Hepatocyte (in vitro differentiated cells): ENCODE measurements at regions not wholly inside any gene's neighbourhood (a gene's known extent, or its start where the extent isn't known, plus 50 kb on each side); places are given as distances from the start of the nearest gene placed in this dataset.

Source experiments
- DNase-seq: peaks from one replicate; pipeline ENCODE4 v3.0.0-alpha.2; 2016; ENCODE audit warnings: low spot score
- H2AFZ ChIP-seq: fragments of 200-600 bp; sonication (generic); 2 replicates; pipeline ENCODE4 v1.6.0; 2016; ENCODE audit warnings: antibody characterized with exemption, mild to moderate bottlenecking
- H3K27ac ChIP-seq: fragments of 200-600 bp; sonication (generic); 2 replicates; pipeline ENCODE4 v1.5.1; 2016; ENCODE audit warnings: mild to moderate bottlenecking
- H3K27me3 ChIP-seq: fragments of 200-600 bp; sonication (generic); 2 replicates; pipeline ENCODE4 v1.6.1; 2016
- H3K36me3 ChIP-seq: fragments of 200-600 bp; sonication (generic); replicated peaks from 2 replicates; pipeline ENCODE4 v1.5.1; 2016; ENCODE audit warnings: low read depth; ENCODE audit not compliant: insufficient read depth
- H3K4me1 ChIP-seq: fragments of 200-600 bp; sonication (generic); 2 replicates; pipeline ENCODE4 v1.5.1; 2016; ENCODE audit warnings: mild to moderate bottlenecking, moderate library complexity; ENCODE audit not compliant: insufficient read depth
- H3K4me2 ChIP-seq: fragments of 200-600 bp; sonication (generic); 2 replicates; pipeline ENCODE4 v1.6.0; 2016
- H3K4me3 ChIP-seq: fragments of 200-600 bp; sonication (generic); 2 replicates; pipeline ENCODE4 v1.5.1; 2016; ENCODE audit warnings: mild to moderate bottlenecking
- H3K79me2 ChIP-seq: fragments of 200-600 bp; sonication (generic); 2 replicates; pipeline ENCODE4 v1.6.0; 2017; ENCODE audit warnings: mild to moderate bottlenecking
- H3K9me2 ChIP-seq: fragments of 200-600 bp; sonication (generic); replicated peaks from 2 replicates; pipeline ENCODE4 v1.6.0; 2017; ENCODE audit warnings: mild to moderate bottlenecking; ENCODE audit not compliant: insufficient read depth
- H3K9me3 ChIP-seq: fragments of 200-600 bp; sonication (generic); 2 replicates; pipeline ENCODE4 v1.5.1; 2016; ENCODE audit warnings: low read depth, mild to moderate bottlenecking
- H4K20me1 ChIP-seq: fragments of 200-600 bp; sonication (generic); 2 replicates; pipeline ENCODE4 v1.6.0; 2016; ENCODE audit warnings: mild to moderate bottlenecking; ENCODE audit not compliant: insufficient read depth, poor library complexity, severe bottlenecking
- CTCF ChIP-seq: fragments of 200-600 bp; sonication (generic); IDR thresholded peaks from 2 replicates; pipeline ENCODE4 v1.5.1; 2016; ENCODE audit warnings: antibody characterized with exemption, mild to moderate bottlenecking; ENCODE audit not compliant: poor library complexity
- EZH2 ChIP-seq: fragments of 200-600 bp; sonication (generic); IDR thresholded peaks from 2 replicates; pipeline ENCODE4 v1.6.1; 2016; ENCODE audit warnings: antibody characterized with exemption, mild to moderate bottlenecking, borderline replicate concordance
- EZH2phosphoT487 ChIP-seq: fragments of 200-600 bp; sonication (generic); IDR thresholded peaks from one replicate; pipeline ENCODE4 v1.6.1; 2018; ENCODE audit warnings: antibody characterized with exemption, mild to moderate bottlenecking, low read depth, moderate library complexity; ENCODE audit not compliant: unreplicated experiment, severe bottlenecking
- WGBS: methylation state at CpG from one replicate; pipeline ENCODE4 v1.1.6; 2016; ENCODE audit warnings: low lambda C conversion rate; ENCODE audit errors: missing lambda C conversion rate; 5-methylcytosine and 5-hydroxymethylcytosine counted together

- no peak overlapping the region for H3K4me3 ChIP-seq
- 85% methylated on average over 4 of the region's 4 CpGs for WGBS
- no peak overlapping the region for H2AFZ ChIP-seq
- H3K4me2 ChIP-seq, result no peak overlapping the region
- no peaks in the 10 kb centered on the region for H3K27me3 ChIP-seq
- H3K4me1 ChIP-seq, result no peaks in the 10 kb centered on the region
- TF ChIP-seq EZH2, result no peak
- TF ChIP-seq EZH2phosphoT487, result no peak
- no peak for TF ChIP-seq CTCF
- DNase-seq, result no peak
- H3K9me2 ChIP-seq, result no peaks in the 10 kb centered on the region
- H3K36me3 ChIP-seq, result no peaks in the 10 kb centered on the region
- H3K27ac ChIP-seq, result no peak overlapping the region
- no peaks in the 10 kb centered on the region for H4K20me1 ChIP-seq
- H3K79me2 ChIP-seq, result no peaks in the 10 kb centered on the region
- no peaks in the 10 kb centered on the region for H3K9me3 ChIP-seq
Observed at GRCh38 chr9:13971415-13971814, 342.5 kb downstream of the NFIB start.

- no peaks in the 10 kb centered on the region for H3K27me3 ChIP-seq
- H3K36me3 ChIP-seq, result no peaks in the 10 kb centered on the region
- no peak for DNase-seq
- no peak overlapping the region for H3K4me2 ChIP-seq
- 95% methylated on average over 3 of the region's 3 CpGs for WGBS
- no peaks in the 10 kb centered on the region for H3K9me2 ChIP-seq
- no peaks in the 10 kb centered on the region for H3K79me2 ChIP-seq
- H3K27ac ChIP-seq, result no peak overlapping the region
- no peak overlapping the region for H2AFZ ChIP-seq
- no peak overlapping the region for H3K4me3 ChIP-seq
- no peaks in the 10 kb centered on the region for H3K4me1 ChIP-seq
- no peaks in the 10 kb centered on the region for H4K20me1 ChIP-seq
- no peaks in the 10 kb centered on the region for H3K9me3 ChIP-seq
- TF ChIP-seq CTCF (no peak), EZH2phosphoT487 (no peak), EZH2 (no peak)
Observed at GRCh38 chr9:13970426-13970825, 343.5 kb downstream of the NFIB start.

GRCh38 chr9:13970018-13970417 lies 343.9 kb downstream of the NFIB start:
- Histone ChIP-seq H3K4me3 (no peak overlapping the region), H3K36me3 (no peaks in the 10 kb centered on the region), H2AFZ (no peak overlapping the region), H3K9me3 (no peaks in the 10 kb centered on the region), H3K27me3 (no peaks in the 10 kb centered on the region), H4K20me1 (no peaks in the 10 kb centered on the region), H3K4me2 (no peak overlapping the region), H3K27ac (no peak overlapping the region), H3K9me2 (no peaks in the 10 kb centered on the region), H3K79me2 (no peaks in the 10 kb centered on the region), H3K4me1 (no peaks in the 10 kb centered on the region)
- TF ChIP-seq EZH2phosphoT487 (no peak), CTCF (no peak), EZH2 (no peak)
- WGBS, result 71% methylated on average over 4 of the region's 4 CpGs
- no peak for DNase-seq

GRCh38 chr9:13967438-13967837 lies 346.5 kb downstream of the NFIB start:
- no peaks in the 10 kb centered on the region for H3K79me2 ChIP-seq
- no peak overlapping the region for H2AFZ ChIP-seq
- H4K20me1 ChIP-seq, result no peaks in the 10 kb centered on the region
- H3K4me2 ChIP-seq, result no peak overlapping the region
- H3K27me3 ChIP-seq, result no peaks in the 10 kb centered on the region
- no peak overlapping the region for H3K4me3 ChIP-seq
- no peaks in the 10 kb centered on the region for H3K36me3 ChIP-seq
- no peak overlapping the region for H3K27ac ChIP-seq
- H3K9me3 ChIP-seq, result no peaks in the 10 kb centered on the region
- no peaks in the 10 kb centered on the region for H3K9me2 ChIP-seq
- H3K4me1 ChIP-seq, result no peaks in the 10 kb centered on the region
- WGBS, result 79% methylated on average over 4 of the region's 4 CpGs
- TF ChIP-seq EZH2, result no peak
- no peak for TF ChIP-seq CTCF
- TF ChIP-seq EZH2phosphoT487, result no peak
- no peak for DNase-seq
